SK-N-SH (cell line): ENCODE measurements at regions not wholly inside any gene's neighbourhood (a gene's known extent, or its start where the extent isn't known, plus 50 kb on each side); places are given as distances from the start of the nearest gene placed in this dataset.

Experiments used
- CHD2 ChIP-seq: fragments of 150-350 bp; IDR thresholded peaks from 2 replicates; pipeline ENCODE4 v1.6.1; 2018; ENCODE audit warnings: low read length; ENCODE audit not compliant: partially characterized antibody
- CTCF ChIP-seq: fragments of 200-600 bp; sonication (generic); IDR thresholded peaks from 2 replicates; pipeline ENCODE4 v1.6.1; 2017; ENCODE audit warnings: antibody characterized with exemption, mild to moderate bottlenecking, moderate library complexity
- ELF1 ChIP-seq: IDR thresholded peaks from 2 replicates; pipeline ENCODE4 v1.4.0; 2012
- EP300 ChIP-seq, 2 experiments: IDR thresholded peaks; 2 replicates each; pipeline versions ENCODE4 v1.4.0 to v1.6.1; 2012; ENCODE audit warnings: borderline replicate concordance in 1 of 2, low read depth in 1 of 2, low read length in 1 of 2
- EZH2phosphoT487 ChIP-seq: fragments of 200-600 bp; sonication (generic); IDR thresholded peaks from 2 replicates; pipeline ENCODE4 v1.6.1; 2017; ENCODE audit warnings: low read depth, mixed run types, mild to moderate bottlenecking, antibody characterized with exemption, moderate library complexity, borderline replicate concordance
- FOXJ3 ChIP-seq: sonication (generic); formaldehyde crosslinking; IDR thresholded peaks from 2 replicates; pipeline ENCODE4 v1.5.1; 2020; ENCODE audit warnings: mild to moderate bottlenecking, missing genetic modification reagents
- GABPA ChIP-seq: IDR thresholded peaks from 2 replicates; pipeline ENCODE4 v1.4.0; 2012; ENCODE audit warnings: low read depth, mild to moderate bottlenecking
- MXI1 ChIP-seq: IDR thresholded peaks from 2 replicates; pipeline ENCODE4 v1.6.1; 2012; ENCODE audit warnings: mild to moderate bottlenecking, low read depth, low read length, improper control_type of control experiment
- POLR2AphosphoS5 ChIP-seq: IDR thresholded peaks from 2 replicates; pipeline ENCODE4 v1.6.1; 2012; ENCODE audit warnings: low read depth, low read length
- RAD21 ChIP-seq: IDR thresholded peaks from 2 replicates; pipeline ENCODE4 v1.6.1; 2012; ENCODE audit warnings: mild to moderate bottlenecking, low read length
- TAF1 ChIP-seq: IDR thresholded peaks from 2 replicates; pipeline ENCODE4 v1.6.1; 2012; ENCODE audit warnings: low read depth, mild to moderate bottlenecking, low read length, moderate library complexity, borderline replicate concordance

GRCh38 chr2:196276421-196276820, 105.0 kb upstream of the STK17B start:
- TF ChIP-seq CTCF: no peak
- TF ChIP-seq FOXJ3 (CRISPR knock-in tag): no peak
- TF ChIP-seq CHD2: no peak
- TF ChIP-seq EZH2phosphoT487: no peak
- no peak for TF ChIP-seq EP300 (IDR thresholded peaks at IDR 0.05; ENCODE audit: borderline replicate concordance in 1 of 2, low read depth in 1 of 2, low read length in 1 of 2)
- no peak for TF ChIP-seq RAD21
- TF ChIP-seq POLR2AphosphoS5: no peak
- no peak for TF ChIP-seq GABPA
- no peak for TF ChIP-seq MXI1
- no peak for TF ChIP-seq ELF1
- TF ChIP-seq TAF1: no peak
